HG03066 (cell line): ENCODE measurements at regions not wholly inside any gene's neighbourhood (a gene's known extent, or its start where the extent isn't known, plus 50 kb on each side); places are given as distances from the start of the nearest gene placed in this dataset.

Experiments
- ATAC-seq: cut with Tn5 transposase; IDR thresholded peaks from one replicate; pipeline ENCODE4 v1.9.1; 2021; ENCODE audit warnings: low read depth; ENCODE audit not compliant: unreplicated experiment

- ATAC-seq: no peak
Measured at GRCh38 chr5:56447232-56447631, 214.1 kb upstream of the ANKRD55 start.

GRCh38 chr5:56446728-56447127 is 213.6 kb upstream of the ANKRD55 start:
- no peak for ATAC-seq

- ATAC-seq: no peak
Measured at GRCh38 chr5:56443826-56444225, 210.7 kb upstream of the ANKRD55 start.

- no peak for ATAC-seq
Measured at GRCh38 chr5:56440871-56441740, 208.0 kb upstream of the ANKRD55 start.

GRCh38 chr5:56434986-56435385 is 201.9 kb upstream of the ANKRD55 start:
- no peak for ATAC-seq

- no peak for ATAC-seq
Measured at GRCh38 chr5:56433039-56433617, 200.0 kb upstream of the ANKRD55 start.

- ATAC-seq: no peak
Measured at GRCh38 chr5:56432321-56432720, 199.2 kb upstream of the ANKRD55 start.

GRCh38 chr5:56430422-56430821 is 197.3 kb upstream of the ANKRD55 start:
- no peak for ATAC-seq

GRCh38 chr5:56429110-56429561 is 196.0 kb upstream of the ANKRD55 start:
- no peak for ATAC-seq

GRCh38 chr5:56426693-56427092 is 193.6 kb upstream of the ANKRD55 start:
- ATAC-seq: no peak

GRCh38 chr5:56422076-56422762 is 189.1 kb upstream of the ANKRD55 start:
- ATAC-seq: no peak

- ATAC-seq: no peak
Measured at GRCh38 chr5:56421246-56422075, 188.3 kb upstream of the ANKRD55 start.

- ATAC-seq: no peak
Measured at GRCh38 chr5:56420323-56420722, 187.2 kb upstream of the ANKRD55 start.

- ATAC-seq: no peak
Measured at GRCh38 chr5:56419667-56420066, 186.5 kb upstream of the ANKRD55 start.

- ATAC-seq: peak; percentile 79
Measured at GRCh38 chr5:56415356-56415765, 182.2 kb upstream of the ANKRD55 start.

- ATAC-seq: no peak
Measured at GRCh38 chr5:56414066-56414465, 180.9 kb upstream of the ANKRD55 start.

GRCh38 chr5:56413546-56413945 is 180.4 kb upstream of the ANKRD55 start:
- ATAC-seq: no peak

GRCh38 chr5:56412601-56413379 is 179.7 kb upstream of the ANKRD55 start:
- ATAC-seq: peak; percentile 74

- no peak for ATAC-seq
Measured at GRCh38 chr5:56410696-56411095, 177.6 kb upstream of the ANKRD55 start.
